Astrocyte of the spinal cord (primary cell): ENCODE measurements at regions not wholly inside any gene's neighbourhood (a gene's known extent, or its start where the extent isn't known, plus 50 kb on each side); places are given as distances from the start of the nearest gene placed in this dataset.

Source experiments
- DNase-seq: peaks from one replicate; pipeline ENCODE4 v3.0.0; 2011; ENCODE audit warnings: low read depth, low spot score
- H3K4me3 ChIP-seq: 2 replicates; pipeline ENCODE4 v1.5.1; 2011; ENCODE audit warnings: low read depth, mild to moderate bottlenecking, low read length, moderate library complexity
- CTCF ChIP-seq: IDR thresholded peaks from 2 replicates; pipeline ENCODE4 v1.5.1; 2012; ENCODE audit warnings: low read depth, mild to moderate bottlenecking, low read length, inconsistent platforms
- in situ Hi-C: cut with HindIII; loops from 2 replicates; pipeline ENCODE4 v1.10.0; 2017; ENCODE audit warnings: low sequenced_read_pairs

- no peak for TF ChIP-seq CTCF
- DNase-seq: no peak
- no peak overlapping the region for H3K4me3 ChIP-seq
- in situ Hi-C loops: no loop called here
Measured at GRCh38 chr14:82091097-82091496, 557.4 kb upstream of the SEL1L start.

GRCh38 chr14:82094829-82095345 is 561.2 kb upstream of the SEL1L start:
- in situ Hi-C loops: no loop called here
- H3K4me3 ChIP-seq: no peak overlapping the region
- no peak for DNase-seq
- TF ChIP-seq CTCF: no peak

GRCh38 chr14:82104013-82104412 is 570.4 kb upstream of the SEL1L start:
- no peak for TF ChIP-seq CTCF
- H3K4me3 ChIP-seq: no peak overlapping the region
- no peak for DNase-seq
- in situ Hi-C loops: no loop called here

GRCh38 chr14:82112210-82112839 is 578.7 kb upstream of the SEL1L start:
- in situ Hi-C loops: no loop called here
- no peak overlapping the region for H3K4me3 ChIP-seq
- DNase-seq: no peak
- TF ChIP-seq CTCF: no peak

- no peak for TF ChIP-seq CTCF
Measured at GRCh38 chr14:82113007-82113406, 579.4 kb upstream of the SEL1L start.

GRCh38 chr14:82113710-82114109 is 580.1 kb upstream of the SEL1L start:
- DNase-seq: no peak
- no peak overlapping the region for H3K4me3 ChIP-seq
- in situ Hi-C loops: no loop called here
- TF ChIP-seq CTCF: no peak

More at GRCh38 chr14:82113007-82113406, 579.4 kb upstream of the SEL1L start:
- in situ Hi-C loops: no loop called here
- no peak for DNase-seq
- no peak overlapping the region for H3K4me3 ChIP-seq
